Hepatocyte (in vitro differentiated cells): ENCODE measurements at regions not wholly inside any gene's neighbourhood (a gene's known extent, or its start where the extent isn't known, plus 50 kb on each side); places are given as distances from the start of the nearest gene placed in this dataset.
A peak's percentile ranks its signal among the peaks of the same experiment; 100 is the strongest.

Source experiments
- DNase-seq: peaks from one replicate; pipeline ENCODE4 v3.0.0-alpha.2; 2016; ENCODE audit warnings: low spot score
- H2AFZ ChIP-seq: fragments of 200-600 bp; sonication (generic); 2 replicates; pipeline ENCODE4 v1.6.0; 2016; ENCODE audit warnings: antibody characterized with exemption, mild to moderate bottlenecking
- H3K27ac ChIP-seq: fragments of 200-600 bp; sonication (generic); 2 replicates; pipeline ENCODE4 v1.5.1; 2016; ENCODE audit warnings: mild to moderate bottlenecking
- H3K27me3 ChIP-seq: fragments of 200-600 bp; sonication (generic); 2 replicates; pipeline ENCODE4 v1.6.1; 2016
- H3K36me3 ChIP-seq: fragments of 200-600 bp; sonication (generic); replicated peaks from 2 replicates; pipeline ENCODE4 v1.5.1; 2016; ENCODE audit warnings: low read depth; ENCODE audit not compliant: insufficient read depth
- H3K4me1 ChIP-seq: fragments of 200-600 bp; sonication (generic); 2 replicates; pipeline ENCODE4 v1.5.1; 2016; ENCODE audit warnings: mild to moderate bottlenecking, moderate library complexity; ENCODE audit not compliant: insufficient read depth
- H3K4me2 ChIP-seq: fragments of 200-600 bp; sonication (generic); 2 replicates; pipeline ENCODE4 v1.6.0; 2016
- H3K4me3 ChIP-seq: fragments of 200-600 bp; sonication (generic); 2 replicates; pipeline ENCODE4 v1.5.1; 2016; ENCODE audit warnings: mild to moderate bottlenecking
- H3K79me2 ChIP-seq: fragments of 200-600 bp; sonication (generic); 2 replicates; pipeline ENCODE4 v1.6.0; 2017; ENCODE audit warnings: mild to moderate bottlenecking
- H3K9me2 ChIP-seq: fragments of 200-600 bp; sonication (generic); replicated peaks from 2 replicates; pipeline ENCODE4 v1.6.0; 2017; ENCODE audit warnings: mild to moderate bottlenecking; ENCODE audit not compliant: insufficient read depth
- H3K9me3 ChIP-seq: fragments of 200-600 bp; sonication (generic); 2 replicates; pipeline ENCODE4 v1.5.1; 2016; ENCODE audit warnings: low read depth, mild to moderate bottlenecking
- H4K20me1 ChIP-seq: fragments of 200-600 bp; sonication (generic); 2 replicates; pipeline ENCODE4 v1.6.0; 2016; ENCODE audit warnings: mild to moderate bottlenecking; ENCODE audit not compliant: insufficient read depth, poor library complexity, severe bottlenecking
- EZH2 ChIP-seq: fragments of 200-600 bp; sonication (generic); IDR thresholded peaks from 2 replicates; pipeline ENCODE4 v1.6.1; 2016; ENCODE audit warnings: antibody characterized with exemption, mild to moderate bottlenecking, borderline replicate concordance
- EZH2phosphoT487 ChIP-seq: fragments of 200-600 bp; sonication (generic); IDR thresholded peaks from one replicate; pipeline ENCODE4 v1.6.1; 2018; ENCODE audit warnings: antibody characterized with exemption, mild to moderate bottlenecking, low read depth, moderate library complexity; ENCODE audit not compliant: unreplicated experiment, severe bottlenecking
- WGBS: methylation state at CpG from one replicate; pipeline ENCODE4 v1.1.6; 2016; ENCODE audit warnings: low lambda C conversion rate; ENCODE audit errors: missing lambda C conversion rate; 5-methylcytosine and 5-hydroxymethylcytosine counted together
- TF ChIP-seq, protein P1 (sequence below): fragments of 200-600 bp; sonication (generic); IDR thresholded peaks from 2 replicates; pipeline ENCODE4 v1.5.1; 2016; ENCODE audit warnings: antibody characterized with exemption, mild to moderate bottlenecking; ENCODE audit not compliant: poor library complexity

DNA sequence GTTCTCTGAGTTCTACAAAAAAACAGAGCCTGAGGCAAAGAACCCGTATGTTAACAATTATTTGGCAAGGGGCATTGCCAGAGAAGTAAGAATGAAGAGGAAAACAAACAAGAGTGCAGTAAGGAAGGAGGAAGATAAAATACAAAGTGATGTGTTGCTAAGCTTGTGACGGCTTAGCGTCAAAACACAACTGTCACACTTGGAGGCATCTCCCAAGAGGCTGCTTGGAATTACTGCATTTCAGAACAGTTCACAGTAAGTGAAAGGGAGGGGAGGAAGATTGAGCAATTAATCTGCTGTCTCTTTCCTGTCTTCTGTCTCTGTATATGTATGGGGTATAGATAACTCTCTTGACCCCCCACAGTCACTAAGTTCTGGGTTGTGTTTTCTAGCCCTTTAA, 1017.0 kb upstream of the TMPRSS15 start:
- H3K4me2 ChIP-seq, result no peak overlapping the region
- no peaks in the 10 kb centered on the region for H3K9me2 ChIP-seq
- no peaks in the 10 kb centered on the region for H4K20me1 ChIP-seq
- peak; percentile 32 for DNase-seq
- H3K4me3 ChIP-seq, result no peak overlapping the region
- H3K27ac ChIP-seq, result peak overlapping the region; percentile 66
- H3K79me2 ChIP-seq, result no peaks in the 10 kb centered on the region
- TF ChIP-seq EZH2, result no peak
- TF ChIP-seq, protein P1, sequence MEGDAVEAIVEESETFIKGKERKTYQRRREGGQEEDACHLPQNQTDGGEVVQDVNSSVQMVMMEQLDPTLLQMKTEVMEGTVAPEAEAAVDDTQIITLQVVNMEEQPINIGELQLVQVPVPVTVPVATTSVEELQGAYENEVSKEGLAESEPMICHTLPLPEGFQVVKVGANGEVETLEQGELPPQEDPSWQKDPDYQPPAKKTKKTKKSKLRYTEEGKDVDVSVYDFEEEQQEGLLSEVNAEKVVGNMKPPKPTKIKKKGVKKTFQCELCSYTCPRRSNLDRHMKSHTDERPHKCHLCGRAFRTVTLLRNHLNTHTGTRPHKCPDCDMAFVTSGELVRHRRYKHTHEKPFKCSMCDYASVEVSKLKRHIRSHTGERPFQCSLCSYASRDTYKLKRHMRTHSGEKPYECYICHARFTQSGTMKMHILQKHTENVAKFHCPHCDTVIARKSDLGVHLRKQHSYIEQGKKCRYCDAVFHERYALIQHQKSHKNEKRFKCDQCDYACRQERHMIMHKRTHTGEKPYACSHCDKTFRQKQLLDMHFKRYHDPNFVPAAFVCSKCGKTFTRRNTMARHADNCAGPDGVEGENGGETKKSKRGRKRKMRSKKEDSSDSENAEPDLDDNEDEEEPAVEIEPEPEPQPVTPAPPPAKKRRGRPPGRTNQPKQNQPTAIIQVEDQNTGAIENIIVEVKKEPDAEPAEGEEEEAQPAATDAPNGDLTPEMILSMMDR, result no peak
- TF ChIP-seq EZH2phosphoT487, result no peak
- H3K4me1 ChIP-seq, result no peaks in the 10 kb centered on the region
- no peaks in the 10 kb centered on the region for H3K36me3 ChIP-seq
- 48% methylated on average over 3 of the region's 3 CpGs for WGBS
- no peak overlapping the region for H2AFZ ChIP-seq
- no peaks in the 10 kb centered on the region for H3K9me3 ChIP-seq
- no peaks in the 10 kb centered on the region for H3K27me3 ChIP-seq

DNA sequence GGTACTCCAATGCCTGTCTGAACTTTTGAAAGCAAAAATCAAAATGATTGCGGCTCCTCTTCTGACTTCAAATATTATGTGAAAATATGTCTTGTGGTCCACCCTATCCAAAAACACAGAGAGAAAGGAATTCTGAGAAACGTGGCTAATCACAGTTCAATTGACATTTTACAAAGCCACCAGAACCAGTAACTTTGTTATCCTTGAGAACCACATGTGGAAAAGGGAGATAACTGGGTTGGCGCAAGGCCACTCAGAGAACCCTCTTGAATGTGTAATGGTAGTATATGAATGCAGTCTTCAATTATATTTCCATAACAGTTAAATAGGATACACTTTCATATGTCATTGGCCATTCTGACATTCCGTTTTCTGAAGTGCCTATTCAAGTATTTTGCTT, 1030.0 kb upstream of the TMPRSS15 start:
- WGBS, result 90% methylated on average over 4 of the region's 4 CpGs
- H3K9me2 ChIP-seq, result no peaks in the 10 kb centered on the region
- no peak overlapping the region for H3K4me2 ChIP-seq
- no peak overlapping the region for H2AFZ ChIP-seq
- no peak for TF ChIP-seq EZH2phosphoT487
- TF ChIP-seq EZH2, result no peak
- TF ChIP-seq, protein P1, result no peak
- no peak overlapping the region for H3K4me3 ChIP-seq
- DNase-seq, result no peak
- no peaks in the 10 kb centered on the region for H4K20me1 ChIP-seq
- no peaks in the 10 kb centered on the region for H3K4me1 ChIP-seq
- H3K9me3 ChIP-seq, result peaks cover 5% of the 10 kb centered on the region
- no peaks in the 10 kb centered on the region for H3K36me3 ChIP-seq
- H3K27ac ChIP-seq, result no peak overlapping the region
- no peaks in the 10 kb centered on the region for H3K27me3 ChIP-seq
- H3K79me2 ChIP-seq, result no peaks in the 10 kb centered on the region

DNA sequence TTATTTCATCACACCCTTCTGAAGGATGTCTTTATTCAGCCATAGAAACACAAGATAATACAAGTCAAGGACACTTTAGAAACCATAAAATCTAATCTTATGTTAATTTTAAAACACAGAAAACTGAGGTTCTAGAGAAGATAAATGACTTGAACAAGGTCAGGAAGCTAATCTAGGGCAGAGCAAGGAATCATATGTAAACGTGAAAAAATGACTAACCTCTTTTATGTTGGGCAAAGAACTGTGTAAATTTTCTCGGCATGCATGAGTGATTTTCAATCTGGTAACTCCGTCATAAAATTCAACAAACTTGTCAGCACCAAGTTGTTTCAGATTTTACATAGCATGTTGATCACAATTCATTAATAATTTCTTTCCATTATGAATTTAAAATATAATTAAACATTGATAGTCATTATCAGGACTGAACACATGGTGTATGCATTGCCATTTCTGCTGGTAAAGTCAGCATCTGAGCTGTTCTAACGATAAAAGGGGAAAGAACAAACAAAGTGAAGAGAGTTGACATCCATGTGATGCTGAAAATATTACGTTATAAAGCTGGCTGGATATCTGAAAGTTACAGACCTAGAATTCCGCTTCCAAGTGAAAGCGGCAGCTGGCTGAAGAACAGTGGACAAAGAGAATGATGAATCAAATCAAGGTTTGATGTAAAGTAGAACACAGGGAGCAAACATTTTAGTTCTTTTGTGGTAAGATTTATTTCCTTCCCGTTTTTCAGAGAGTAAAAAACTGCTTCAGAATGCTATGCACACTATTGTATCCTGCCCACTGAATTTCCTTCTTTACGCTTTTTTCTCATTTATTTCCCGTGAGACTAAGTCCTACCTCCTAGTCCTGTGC, 1037.4 kb upstream of the TMPRSS15 start:
- no peak for DNase-seq
- 74% methylated on average over 10 of the region's 10 CpGs for WGBS

More for the DNA sequence above, 1037.4 kb upstream of the TMPRSS15 start:
- Histone ChIP-seq H3K9me2 (no peaks in the 10 kb centered on the region), H3K27me3 (no peaks in the 10 kb centered on the region), H3K79me2 (no peaks in the 10 kb centered on the region), H3K27ac (peak overlapping the region; percentile 8), H2AFZ (no peak overlapping the region), H3K4me1 (no peaks in the 10 kb centered on the region), H4K20me1 (no peaks in the 10 kb centered on the region), H3K9me3 (no peaks in the 10 kb centered on the region), H3K36me3 (no peaks in the 10 kb centered on the region), H3K4me2 (peak overlapping the region; percentile 46), H3K4me3 (no peak overlapping the region)
- TF ChIP-seq EZH2phosphoT487, result no peak
- TF ChIP-seq EZH2, result no peak
- TF ChIP-seq, protein P1, result no peak
